GM12878 (cell line): ENCODE measurements at regions not wholly inside any gene's neighbourhood (a gene's known extent, or its start where the extent isn't known, plus 50 kb on each side); places are given as distances from the start of the nearest gene placed in this dataset.

Source experiments
- CEBPZ ChIP-seq: fragments of 150-350 bp; IDR thresholded peaks from 2 replicates; pipeline ENCODE4 v1.6.1; 2016; ENCODE audit warnings: low read depth, low read length
- E4F1 ChIP-seq: fragments of 450-650 bp; IDR thresholded peaks from 2 replicates; pipeline ENCODE4 v1.6.1; 2018; ENCODE audit warnings: borderline replicate concordance, mild to moderate bottlenecking; ENCODE audit not compliant: partially characterized antibody
- MXI1 ChIP-seq: fragments of 150-350 bp; IDR thresholded peaks from 2 replicates; pipeline ENCODE4 v1.6.1; 2011; ENCODE audit warnings: low read depth, mild to moderate bottlenecking, inconsistent platforms, low read length, improper control_type of control experiment
- PBX3 ChIP-seq: IDR thresholded peaks from 2 replicates; pipeline ENCODE4 v1.6.1; 2011; ENCODE audit warnings: mild to moderate bottlenecking, low read depth, low read length, moderate library complexity; ENCODE audit not compliant: insufficient replicate concordance
- ZBTB33 ChIP-seq: fragments of 450-650 bp; IDR thresholded peaks from 2 replicates; pipeline ENCODE4 v1.6.1; 2017; ENCODE audit warnings: mild to moderate bottlenecking

GRCh38 chr1:3992746-3993145 lies 92.7 kb upstream of the C1orf174 start (continued):
- no peak for TF ChIP-seq E4F1
- no peak for TF ChIP-seq CEBPZ
- TF ChIP-seq PBX3, result no peak
- TF ChIP-seq ZBTB33, result no peak
- TF ChIP-seq MXI1, result no peak
